GM12878 (cell line): ENCODE measurements at regions not wholly inside any gene's neighbourhood (a gene's known extent, or its start where the extent isn't known, plus 50 kb on each side); places are given as distances from the start of the nearest gene placed in this dataset.

Experiments used
- ATAC-seq: fragments of 200-7000 bp; cut with Tn5 transposase; 3 replicates; pipeline ENCODE4 v1.9.1; 2020; ENCODE audit warnings: mild to moderate bottlenecking, moderate library complexity
- BruUV-seq: library from RNA; stranded (reverse); fragments of 400-500 nt; replicated peaks from 2 replicates; lab custom pipeline; 2021; lab: Mats Ljungman, UMichigan
- CTCF ChIA-PET: fragments of 300-600 bp; sonication (Branson Sonifier 250); formaldehyde crosslinking; extraction: SDS; loops from one replicate; lab custom pipeline; 2021; ENCODE audit warnings: inconsistent platforms; lab: Yijun Ruan, JAX
- POLR2A ChIA-PET: fragments of 350-600 bp; formaldehyde crosslinking; extraction: SDS; loops from one replicate; lab custom pipeline; 2021; ENCODE audit warnings: inconsistent platforms; lab: Charles Lee
- RAD21 ChIA-PET: fragments of 300-600 bp; sonication (Branson Sonifier 250); formaldehyde crosslinking; loops from one replicate; lab custom pipeline; 2023; ENCODE audit warnings: antibody characterized with exemption; ENCODE audit not compliant: unreplicated experiment; lab: Charles Lee
- SMC1A ChIA-PET: fragments of 300-600 bp; sonication (Branson Sonifier 250); formaldehyde crosslinking; loops from one replicate; lab custom pipeline; 2023; ENCODE audit not compliant: unreplicated experiment, uncharacterized antibody; lab: Charles Lee
- DNase-seq: peaks from one replicate; pipeline ENCODE4 v3.0.0-alpha.2; 2011; ENCODE audit warnings: low read depth, low spot score
- FAIRE-seq: peaks from 3 replicates; lab custom pipeline; 2011; peaks lifted over from hg19 to GRCh38; lab: Jason Lieb, UNC
- H2AFZ ChIP-seq: 2 replicates; pipeline ENCODE4 v1.6.0; 2011; ENCODE audit warnings: low read depth, low read length, control low read depth; ENCODE audit not compliant: control insufficient read depth
- H3K27ac ChIP-seq: 2 replicates; pipeline ENCODE4 v1.5.1; 2011; ENCODE audit warnings: control low read depth; ENCODE audit not compliant: control insufficient read depth, insufficient read depth
- H3K27me3 ChIP-seq, 2 experiments: replicated peaks in 1 of 2; 2 replicates each; pipeline versions ENCODE4 v1.6.0 to v1.6.1; 2011; ENCODE audit warnings: low read length in 1 of 2; ENCODE audit not compliant: control insufficient read depth in 2 of 2, insufficient read depth in 2 of 2
- H3K36me3 ChIP-seq, 2 experiments: 2 replicates each; pipeline ENCODE4 v1.5.1; 2011; ENCODE audit warnings: low read length in 1 of 2; ENCODE audit not compliant: control insufficient read depth in 2 of 2, insufficient read depth in 2 of 2
- H3K4me1 ChIP-seq: 2 replicates; pipeline ENCODE4 v1.6.1; 2011; ENCODE audit warnings: mild to moderate bottlenecking, low read length, moderate library complexity, mixed read lengths; ENCODE audit not compliant: control insufficient read depth, insufficient read depth
- H3K4me2 ChIP-seq: 2 replicates; pipeline ENCODE4 v1.6.0; 2011; ENCODE audit warnings: control low read depth; ENCODE audit not compliant: control insufficient read depth, insufficient read depth
- H3K4me3 ChIP-seq: fragments of 200-600 bp; sonication (generic); 2 replicates; pipeline ENCODE4 v1.5.1; 2016
- H3K79me2 ChIP-seq: 2 replicates; pipeline ENCODE4 v1.6.0; 2011; ENCODE audit warnings: low read length; ENCODE audit not compliant: control insufficient read depth, insufficient read depth
- H3K9ac ChIP-seq: 2 replicates; pipeline ENCODE4 v1.8.0; 2011; ENCODE audit warnings: low read length, control low read depth, mixed read lengths; ENCODE audit not compliant: control insufficient read depth, insufficient read depth
- H3K9me3 ChIP-seq: replicated peaks from 3 replicates; pipeline ENCODE4 v1.5.1; 2011; ENCODE audit warnings: mild to moderate bottlenecking, low read length; ENCODE audit not compliant: control insufficient read depth, insufficient read depth
- H4K20me1 ChIP-seq: 2 replicates; pipeline ENCODE4 v1.6.0; 2011; ENCODE audit not compliant: control insufficient read depth, insufficient read depth
- BHLHE40 ChIP-seq, 2 experiments: fragments of 450-650 bp in 1 of 2; IDR thresholded peaks; 2 replicates each; pipeline ENCODE4 v1.6.1; 2011 to 2017; ENCODE audit warnings: low read depth in 2 of 2, borderline replicate concordance in 1 of 2, improper control_type of control experiment in 1 of 2, low read length in 1 of 2, mild to moderate bottlenecking in 1 of 2
- CEBPB ChIP-seq, 2 experiments: fragments of 150-350 bp in 1 of 2; IDR thresholded peaks; 2 replicates each; pipeline ENCODE4 v1.6.1; 2012 to 2014; ENCODE audit warnings: low read depth in 2 of 2, low read length in 2 of 2, borderline replicate concordance in 1 of 2, inconsistent platforms in 1 of 2
- HDAC2 ChIP-seq: fragments of 200-600 bp; sonication (generic); IDR thresholded peaks from 2 replicates; pipeline ENCODE4 v1.6.1; 2017
- HDAC6 ChIP-seq: fragments of 200-600 bp; sonication (generic); IDR thresholded peaks from one replicate; pipeline ENCODE4 v1.8.0; 2017; ENCODE audit warnings: antibody characterized with exemption; ENCODE audit not compliant: unreplicated experiment
- NFYA ChIP-seq: IDR thresholded peaks from 2 replicates; pipeline ENCODE4 v1.6.1; 2011; ENCODE audit warnings: low read depth, mild to moderate bottlenecking, low read length, improper control_type of control experiment, borderline replicate concordance
- NFYB ChIP-seq: IDR thresholded peaks from 2 replicates; pipeline ENCODE4 v1.6.1; 2011; ENCODE audit warnings: low read depth, mild to moderate bottlenecking, low read length, improper control_type of control experiment, moderate library complexity; ENCODE audit not compliant: insufficient read depth
- PML ChIP-seq: IDR thresholded peaks from 2 replicates; pipeline ENCODE4 v1.6.1; 2012; ENCODE audit warnings: low read length, inconsistent platforms
- POLR2A ChIP-seq: IDR thresholded peaks from 2 replicates; pipeline ENCODE4 v1.6.1; 2011; ENCODE audit warnings: low read depth, mild to moderate bottlenecking, low read length
- SREBF2 ChIP-seq: IDR thresholded peaks from 2 replicates; pipeline ENCODE4 v1.6.1; 2012; ENCODE audit warnings: mild to moderate bottlenecking, low read length
- TCF3 ChIP-seq: IDR thresholded peaks from 2 replicates; pipeline ENCODE4 v1.6.1; 2012; ENCODE audit warnings: low read depth, mild to moderate bottlenecking, low read length, borderline replicate concordance; ENCODE audit not compliant: insufficient read depth
- ZNF274 ChIP-seq: IDR thresholded peaks from one replicate; pipeline ENCODE4 v1.8.0; 2011; ENCODE audit not compliant: insufficient read length, insufficient read depth
- ZSCAN29 ChIP-seq: fragments of 450-650 bp; IDR thresholded peaks from 2 replicates; pipeline ENCODE4 v1.6.1; 2017; ENCODE audit warnings: mild to moderate bottlenecking, moderate library complexity
- in situ Hi-C: fragments of 300-500 bp; cut with MboI; formaldehyde crosslinking; loops from 9 replicates; pipeline ENCODE4 v1.14.3; 2018; ENCODE audit warnings: mixed read lengths
- intact Hi-C: fragments of 100-400 bp; cut with micrococcal nuclease; formaldehyde crosslinking; loops from one replicate; pipeline ENCODE4 v1.14.2; 2022; ENCODE audit not compliant: unreplicated experiment
- TF ChIP-seq, protein P1 (sequence below): IDR thresholded peaks from 2 replicates; pipeline ENCODE4 v1.6.1; 2011; ENCODE audit warnings: mild to moderate bottlenecking, low read depth, low read length, moderate library complexity; ENCODE audit not compliant: insufficient replicate concordance
- TF ChIP-seq, protein P2 (sequence below): IDR thresholded peaks from 2 replicates; pipeline ENCODE4 v1.6.1; 2012; ENCODE audit warnings: improper control_type of control experiment, low read depth, low read length; ENCODE audit not compliant: insufficient replicate concordance
- TF ChIP-seq, protein P3 (sequence below): fragments of 450-650 bp; conservative IDR thresholded peaks from 2 replicates; pipeline ENCODE4 v1.6.1; 2017; ENCODE audit warnings: mild to moderate bottlenecking, moderate library complexity

DNA sequence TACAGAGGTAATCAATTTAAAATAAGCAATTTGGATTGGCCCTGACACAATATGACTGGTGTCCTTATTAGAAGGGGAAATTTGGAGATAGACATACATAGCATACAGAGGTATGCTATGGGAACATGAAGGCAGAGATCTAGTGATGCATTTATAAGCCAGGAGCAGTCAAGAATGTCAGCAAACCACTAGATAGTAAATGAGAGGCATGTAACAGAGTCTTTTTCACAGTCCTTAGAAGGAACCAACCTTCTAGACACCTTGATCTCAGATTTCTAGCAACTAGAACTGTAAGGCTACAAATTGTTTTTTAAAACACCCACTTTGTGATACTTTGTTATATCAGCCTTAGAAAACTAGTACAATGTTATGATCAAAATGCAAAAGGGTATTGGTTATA, 54.3 kb upstream of the CA10 start:
- CTCF ChIA-PET, result no interaction called here

More for the DNA sequence above, 54.3 kb upstream of the CA10 start:
- H2AFZ ChIP-seq, result no peak overlapping the region
- no peak for FAIRE-seq
- no peak for ATAC-seq
- BruUV-seq, result no TSS peak
- RAD21 ChIA-PET, result no interaction called here
- H3K4me2 ChIP-seq, result no peak overlapping the region
- no peaks in the 10 kb centered on the region for H4K20me1 ChIP-seq
- no peak overlapping the region for H3K27ac ChIP-seq
- H3K36me3 ChIP-seq, result no peaks in the 10 kb centered on the region
- H3K4me1 ChIP-seq, result no peaks in the 10 kb centered on the region
- TF ChIP-seq TCF3 (no peak), NFYA (no peak), PML (no peak), BHLHE40 (IDR thresholded peaks at IDR 0.05; ENCODE audit: borderline replicate concordance in 1 of 2, low read depth in 2 of 2, low read length in 1 of 2) (no peak), HDAC2 (no peak), SREBF2 (no peak), CEBPB (IDR thresholded peaks at IDR 0.05; ENCODE audit: borderline replicate concordance in 1 of 2, low read depth in 2 of 2, low read length in 2 of 2) (no peak), ZSCAN29 (no peak), ZNF274 (no peak), POLR2A (no peak), NFYB (no peak), HDAC6 (no peak)
- TF ChIP-seq, protein P1, sequence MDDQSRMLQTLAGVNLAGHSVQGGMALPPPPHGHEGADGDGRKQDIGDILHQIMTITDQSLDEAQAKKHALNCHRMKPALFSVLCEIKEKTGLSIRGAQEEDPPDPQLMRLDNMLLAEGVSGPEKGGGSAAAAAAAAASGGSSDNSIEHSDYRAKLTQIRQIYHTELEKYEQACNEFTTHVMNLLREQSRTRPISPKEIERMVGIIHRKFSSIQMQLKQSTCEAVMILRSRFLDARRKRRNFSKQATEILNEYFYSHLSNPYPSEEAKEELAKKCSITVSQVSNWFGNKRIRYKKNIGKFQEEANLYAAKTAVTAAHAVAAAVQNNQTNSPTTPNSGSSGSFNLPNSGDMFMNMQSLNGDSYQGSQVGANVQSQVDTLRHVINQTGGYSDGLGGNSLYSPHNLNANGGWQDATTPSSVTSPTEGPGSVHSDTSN, result no peak
- TF ChIP-seq, protein P2, sequence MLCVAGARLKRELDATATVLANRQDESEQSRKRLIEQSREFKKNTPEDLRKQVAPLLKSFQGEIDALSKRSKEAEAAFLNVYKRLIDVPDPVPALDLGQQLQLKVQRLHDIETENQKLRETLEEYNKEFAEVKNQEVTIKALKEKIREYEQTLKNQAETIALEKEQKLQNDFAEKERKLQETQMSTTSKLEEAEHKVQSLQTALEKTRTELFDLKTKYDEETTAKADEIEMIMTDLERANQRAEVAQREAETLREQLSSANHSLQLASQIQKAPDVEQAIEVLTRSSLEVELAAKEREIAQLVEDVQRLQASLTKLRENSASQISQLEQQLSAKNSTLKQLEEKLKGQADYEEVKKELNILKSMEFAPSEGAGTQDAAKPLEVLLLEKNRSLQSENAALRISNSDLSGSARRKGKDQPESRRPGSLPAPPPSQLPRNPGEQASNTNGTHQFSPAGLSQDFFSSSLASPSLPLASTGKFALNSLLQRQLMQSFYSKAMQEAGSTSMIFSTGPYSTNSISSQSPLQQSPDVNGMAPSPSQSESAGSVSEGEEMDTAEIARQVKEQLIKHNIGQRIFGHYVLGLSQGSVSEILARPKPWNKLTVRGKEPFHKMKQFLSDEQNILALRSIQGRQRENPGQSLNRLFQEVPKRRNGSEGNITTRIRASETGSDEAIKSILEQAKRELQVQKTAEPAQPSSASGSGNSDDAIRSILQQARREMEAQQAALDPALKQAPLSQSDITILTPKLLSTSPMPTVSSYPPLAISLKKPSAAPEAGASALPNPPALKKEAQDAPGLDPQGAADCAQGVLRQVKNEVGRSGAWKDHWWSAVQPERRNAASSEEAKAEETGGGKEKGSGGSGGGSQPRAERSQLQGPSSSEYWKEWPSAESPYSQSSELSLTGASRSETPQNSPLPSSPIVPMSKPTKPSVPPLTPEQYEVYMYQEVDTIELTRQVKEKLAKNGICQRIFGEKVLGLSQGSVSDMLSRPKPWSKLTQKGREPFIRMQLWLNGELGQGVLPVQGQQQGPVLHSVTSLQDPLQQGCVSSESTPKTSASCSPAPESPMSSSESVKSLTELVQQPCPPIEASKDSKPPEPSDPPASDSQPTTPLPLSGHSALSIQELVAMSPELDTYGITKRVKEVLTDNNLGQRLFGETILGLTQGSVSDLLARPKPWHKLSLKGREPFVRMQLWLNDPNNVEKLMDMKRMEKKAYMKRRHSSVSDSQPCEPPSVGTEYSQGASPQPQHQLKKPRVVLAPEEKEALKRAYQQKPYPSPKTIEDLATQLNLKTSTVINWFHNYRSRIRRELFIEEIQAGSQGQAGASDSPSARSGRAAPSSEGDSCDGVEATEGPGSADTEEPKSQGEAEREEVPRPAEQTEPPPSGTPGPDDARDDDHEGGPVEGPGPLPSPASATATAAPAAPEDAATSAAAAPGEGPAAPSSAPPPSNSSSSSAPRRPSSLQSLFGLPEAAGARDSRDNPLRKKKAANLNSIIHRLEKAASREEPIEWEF, result no peak
- TF ChIP-seq, protein P3, sequence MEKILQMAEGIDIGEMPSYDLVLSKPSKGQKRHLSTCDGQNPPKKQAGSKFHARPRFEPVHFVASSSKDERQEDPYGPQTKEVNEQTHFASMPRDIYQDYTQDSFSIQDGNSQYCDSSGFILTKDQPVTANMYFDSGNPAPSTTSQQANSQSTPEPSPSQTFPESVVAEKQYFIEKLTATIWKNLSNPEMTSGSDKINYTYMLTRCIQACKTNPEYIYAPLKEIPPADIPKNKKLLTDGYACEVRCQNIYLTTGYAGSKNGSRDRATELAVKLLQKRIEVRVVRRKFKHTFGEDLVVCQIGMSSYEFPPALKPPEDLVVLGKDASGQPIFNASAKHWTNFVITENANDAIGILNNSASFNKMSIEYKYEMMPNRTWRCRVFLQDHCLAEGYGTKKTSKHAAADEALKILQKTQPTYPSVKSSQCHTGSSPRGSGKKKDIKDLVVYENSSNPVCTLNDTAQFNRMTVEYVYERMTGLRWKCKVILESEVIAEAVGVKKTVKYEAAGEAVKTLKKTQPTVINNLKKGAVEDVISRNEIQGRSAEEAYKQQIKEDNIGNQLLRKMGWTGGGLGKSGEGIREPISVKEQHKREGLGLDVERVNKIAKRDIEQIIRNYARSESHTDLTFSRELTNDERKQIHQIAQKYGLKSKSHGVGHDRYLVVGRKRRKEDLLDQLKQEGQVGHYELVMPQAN, result no peak
- SMC1A ChIA-PET, result no interaction called here
- no peaks in the 10 kb centered on the region for H3K79me2 ChIP-seq
- H3K4me3 ChIP-seq, result no peak overlapping the region
- intact Hi-C loops (no loop called here), in situ Hi-C loops (no loop called here)
- no peaks in the 10 kb centered on the region for H3K27me3 ChIP-seq
- no peak for DNase-seq
- no peaks in the 10 kb centered on the region for H3K9me3 ChIP-seq
- POLR2A ChIA-PET, result no interaction called here
- H3K9ac ChIP-seq, result no peak overlapping the region
